IMR-90 (cell line): ENCODE measurements at regions not wholly inside any gene's neighbourhood (a gene's known extent, or its start where the extent isn't known, plus 50 kb on each side); places are given as distances from the start of the nearest gene placed in this dataset.

ENCODE experiments used
- ATAC-seq: fragments of 200-7000 bp; cut with Tn5 transposase; 2 replicates; pipeline ENCODE4 v1.9.1; 2020; ENCODE audit warnings: low read depth, mild to moderate bottlenecking, moderate library complexity
- BruUV-seq: library from RNA; stranded (reverse); fragments of 400-500 nt; replicated peaks from 2 replicates; lab custom pipeline; 2021; lab: Mats Ljungman, UMichigan
- CTCF ChIA-PET: fragments of 300-600 bp; formaldehyde crosslinking; extraction: SDS; loops from one replicate; lab custom pipeline; 2021; ENCODE audit warnings: antibody characterized with exemption; lab: Yijun Ruan, JAX
- POLR2A ChIA-PET: fragments of 300-600 bp; sonication (Branson Sonifier 250); formaldehyde crosslinking; loops from one replicate; lab custom pipeline; 2022; ENCODE audit warnings: antibody characterized with exemption; ENCODE audit not compliant: unreplicated experiment; lab: Charles Lee
- DNase-seq: peaks from one replicate; pipeline ENCODE4 v3.0.0; 2013
- H2AFZ ChIP-seq: replicated peaks from 2 replicates; pipeline ENCODE3; 2013; ENCODE audit warnings: low read length, mild to moderate bottlenecking; ENCODE audit not compliant: poor library complexity
- H2AK5ac ChIP-seq: 2 replicates; pipeline ENCODE4 v1.6.1; 2013; ENCODE audit warnings: low read depth, low read length, inconsistent platforms
- H2AK9ac ChIP-seq: replicated peaks from 2 replicates; pipeline ENCODE3; 2013; ENCODE audit warnings: mild to moderate bottlenecking, low read depth, low read length, moderate library complexity; ENCODE audit not compliant: poor library complexity
- H2BK120ac ChIP-seq: 2 replicates; pipeline ENCODE4 v1.6.1; 2013; ENCODE audit warnings: low read depth, low read length, inconsistent platforms
- H2BK15ac ChIP-seq: 3 replicates; pipeline ENCODE4 v1.6.1; 2013; ENCODE audit warnings: low read depth, low read length, inconsistent platforms
- H2BK20ac ChIP-seq: 2 replicates; pipeline ENCODE4 v1.6.1; 2013; ENCODE audit warnings: low read depth, mild to moderate bottlenecking, inconsistent platforms, low read length, moderate library complexity
- H2BK5ac ChIP-seq: 2 replicates; pipeline ENCODE4 v1.6.1; 2013; ENCODE audit warnings: mild to moderate bottlenecking, low read depth, low read length, inconsistent platforms; ENCODE audit not compliant: poor library complexity, severe bottlenecking
- H3K14ac ChIP-seq: replicated peaks from 2 replicates; pipeline ENCODE4 v1.6.1; 2013; ENCODE audit warnings: low read depth, low read length, inconsistent platforms
- H3K18ac ChIP-seq: 2 replicates; pipeline ENCODE4 v1.6.1; 2013; ENCODE audit warnings: low read depth, low read length, control low read depth
- H3K23ac ChIP-seq: 2 replicates; pipeline ENCODE4 v1.6.1; 2013; ENCODE audit warnings: low read depth, low read length, inconsistent platforms
- H3K27ac ChIP-seq: 2 replicates; pipeline ENCODE4 v1.5.1; 2013; ENCODE audit warnings: mild to moderate bottlenecking, control low read depth, low read length; ENCODE audit not compliant: insufficient read depth
- H3K27me3 ChIP-seq: 2 replicates; pipeline ENCODE4 v1.6.1; 2013; ENCODE audit warnings: low read length; ENCODE audit not compliant: control insufficient read depth, insufficient read depth
- H3K36me3 ChIP-seq: 2 replicates; pipeline ENCODE4 v1.6.1; 2013; ENCODE audit warnings: low read length, mixed read lengths; ENCODE audit not compliant: control insufficient read depth, insufficient read depth
- H3K4ac ChIP-seq: 2 replicates; pipeline ENCODE4 v1.6.1; 2013; ENCODE audit warnings: low read depth, low read length, inconsistent platforms
- H3K4me1 ChIP-seq: 2 replicates; pipeline ENCODE4 v1.6.1; 2013; ENCODE audit warnings: low read length, mixed read lengths; ENCODE audit not compliant: control insufficient read depth, insufficient read depth
- H3K4me2 ChIP-seq: 2 replicates; pipeline ENCODE4 v1.6.1; 2013; ENCODE audit warnings: low read depth, mild to moderate bottlenecking, control low read depth, low read length, moderate library complexity
- H3K4me3 ChIP-seq: 2 replicates; pipeline ENCODE4 v1.5.1; 2013; ENCODE audit warnings: low read depth, mild to moderate bottlenecking, control low read depth, low read length, moderate library complexity; ENCODE audit not compliant: insufficient read depth
- H3K56ac ChIP-seq: 2 replicates; pipeline ENCODE4 v1.6.1; 2013; ENCODE audit warnings: low read length, inconsistent platforms; ENCODE audit not compliant: insufficient read depth; ENCODE audit errors: extremely low read depth
- H3K79me1 ChIP-seq, 2 experiments: 2 replicates each; pipeline ENCODE4 v1.6.1; 2013; ENCODE audit warnings: low read length in 2 of 2, inconsistent platforms in 1 of 2, low read depth in 1 of 2
- H3K9ac ChIP-seq: 2 replicates; pipeline ENCODE4 v1.6.1; 2013; ENCODE audit warnings: low read depth, low read length, control low read depth
- H3K9me1 ChIP-seq: 2 replicates; pipeline ENCODE4 v1.6.1; 2013; ENCODE audit warnings: low read length, inconsistent platforms; ENCODE audit not compliant: insufficient read depth
- H3K9me3 ChIP-seq: 2 replicates; pipeline ENCODE4 v1.6.1; 2013; ENCODE audit warnings: low read length; ENCODE audit not compliant: control insufficient read depth, insufficient read depth
- H4K20me1 ChIP-seq: 2 replicates; pipeline ENCODE4 v1.6.1; 2013; ENCODE audit warnings: low read length, inconsistent platforms; ENCODE audit not compliant: insufficient read depth
- H4K5ac ChIP-seq: 2 replicates; pipeline ENCODE4 v1.6.1; 2013; ENCODE audit warnings: mild to moderate bottlenecking, low read depth, low read length, control low read depth
- H4K8ac ChIP-seq, 2 experiments: 2 replicates each; pipeline ENCODE4 v1.6.1; 2013; ENCODE audit warnings: low read depth in 2 of 2, low read length in 2 of 2, control low read depth in 1 of 2, inconsistent platforms in 1 of 2
- H4K91ac ChIP-seq: 2 replicates; pipeline ENCODE4 v1.6.1; 2013; ENCODE audit warnings: low read depth, low read length, inconsistent platforms; ENCODE audit not compliant: insufficient read depth
- BHLHE40 ChIP-seq: fragments of 150-350 bp; IDR thresholded peaks from 2 replicates; pipeline ENCODE4 v1.6.1; 2016; ENCODE audit warnings: mild to moderate bottlenecking, low read depth, low read length
- CHD1 ChIP-seq: IDR thresholded peaks from 2 replicates; pipeline ENCODE4 v1.6.1; 2012; ENCODE audit warnings: low read depth, low read length, improper control_type of control experiment
- ELK1 ChIP-seq: fragments of 150-350 bp; IDR thresholded peaks from 2 replicates; pipeline ENCODE4 v1.6.1; 2016; ENCODE audit warnings: low read depth, mild to moderate bottlenecking, low read length, moderate library complexity, borderline replicate concordance
- MAZ ChIP-seq: IDR thresholded peaks from 2 replicates; pipeline ENCODE4 v1.6.1; 2012; ENCODE audit warnings: low read depth, mild to moderate bottlenecking, low read length, improper control_type of control experiment, moderate library complexity, borderline replicate concordance
- MXI1 ChIP-seq: IDR thresholded peaks from 2 replicates; pipeline ENCODE4 v1.6.1; 2012; ENCODE audit warnings: low read depth, mild to moderate bottlenecking, low read length, moderate library complexity, borderline replicate concordance
- POLR2A ChIP-seq: IDR thresholded peaks from 2 replicates; pipeline ENCODE4 v1.6.1; 2012; ENCODE audit warnings: mild to moderate bottlenecking, low read depth, low read length
- SMC3 ChIP-seq: fragments of 150-350 bp; IDR thresholded peaks from 2 replicates; pipeline ENCODE4 v1.6.1; 2016; ENCODE audit warnings: low read depth, mild to moderate bottlenecking, antibody characterized with exemption, low read length, moderate library complexity
- WGBS, 2 experiments: methylation state at CpG; one replicate each; pipeline versions ENCODE4 v1.1.5 to v1.1.7; 2013; ENCODE audit warnings: missing lambda C conversion rate in 2 of 2; ENCODE audit not compliant: insufficient read length in 1 of 2; ENCODE audit errors: extremely low coverage in 2 of 2; 5-methylcytosine and 5-hydroxymethylcytosine counted together
- dilution Hi-C: fragments of 300-500 bp; cut with HindIII; formaldehyde crosslinking; loops from one replicate; pipeline ENCODE4 v1.14.3; 2018; ENCODE audit warnings: low sequenced_read_pairs; ENCODE audit not compliant: unreplicated experiment
- in situ Hi-C: fragments of 300-500 bp; cut with MboI; formaldehyde crosslinking; loops from 3 replicates; pipeline ENCODE4 v1.14.3; 2019; ENCODE audit warnings: low sequenced_read_pairs, inconsistent platforms, mixed read lengths
- intact Hi-C: fragments of 100-400 bp; cut with micrococcal nuclease; formaldehyde crosslinking; loops from 2 replicates; pipeline ENCODE4 v1.10.0; 2022

GRCh38 chr14:30385925-30386324 is 173.0 kb upstream of the G2E3 start:
- H4K91ac ChIP-seq: no peak overlapping the region
- H2BK20ac ChIP-seq: no peak overlapping the region
- no CpG with 5 or more reads among the region's 1 CpG for WGBS, 2 experiments
- H2AFZ ChIP-seq: no peak overlapping the region
- H2BK15ac ChIP-seq: no peak overlapping the region
- no peak overlapping the region for H3K56ac ChIP-seq
- no peak overlapping the region for H2BK120ac ChIP-seq
- no peak overlapping the region for H3K18ac ChIP-seq
- H2AK5ac ChIP-seq: no peak overlapping the region
- H3K27me3 ChIP-seq: no peaks in the 10 kb centered on the region
- H3K9ac ChIP-seq: no peak overlapping the region
- no peak overlapping the region for H4K5ac ChIP-seq
- H3K79me1 ChIP-seq: no peaks in the 10 kb centered on the region
- ChIA-PET CTCF (interaction anchor here (1.5 kb wide), 1 partner anchor 11 kb away, joined by 3 read pairs; no protein-coding TSS in a partner anchor), POLR2A (no interaction called here)
- dilution Hi-C loops: no loop called here
- H3K36me3 ChIP-seq: no peaks in the 10 kb centered on the region
- no peaks in the 10 kb centered on the region for H4K20me1 ChIP-seq
- H3K9me1 ChIP-seq: no peaks in the 10 kb centered on the region
- no peak overlapping the region for H3K27ac ChIP-seq
- H3K23ac ChIP-seq: no peak overlapping the region
- H2AK9ac ChIP-seq: no peak overlapping the region
- H2BK5ac ChIP-seq: no peak overlapping the region
- H3K4ac ChIP-seq: no peak overlapping the region
- intact Hi-C loops: no loop called here
- BruUV-seq: no TSS peak
- DNase-seq: no peak
- in situ Hi-C loops: no loop called here
- no peaks in the 10 kb centered on the region for H3K9me3 ChIP-seq
- H3K14ac ChIP-seq: no peak overlapping the region
- no peak overlapping the region for H4K8ac ChIP-seq
- TF ChIP-seq CHD1: no peak
- TF ChIP-seq SMC3: no peak
- TF ChIP-seq MAZ: no peak
- TF ChIP-seq ELK1: no peak
- TF ChIP-seq BHLHE40: no peak
- TF ChIP-seq POLR2A: no peak
- no peak for TF ChIP-seq MXI1
- no peak overlapping the region for H3K4me3 ChIP-seq
- no peaks in the 10 kb centered on the region for H3K4me1 ChIP-seq
- no peak overlapping the region for H3K4me2 ChIP-seq
- ATAC-seq: no peak
